A673 (cell line): ENCODE measurements at regions not wholly inside any gene's neighbourhood (a gene's known extent, or its start where the extent isn't known, plus 50 kb on each side); places are given as distances from the start of the nearest gene placed in this dataset.

Experiments
- EZH2 ChIP-seq: fragments of 200-600 bp; sonication (generic); IDR thresholded peaks from 2 replicates; pipeline ENCODE4 v1.6.1; 2017; ENCODE audit warnings: borderline replicate concordance, low read depth, mild to moderate bottlenecking, mixed read lengths, antibody characterized with exemption, low read length; ENCODE audit not compliant: poor library complexity, severe bottlenecking
- TF ChIP-seq, protein P1 (sequence below): fragments of 300-800, 200-600 bp; sonication (generic); conservative IDR thresholded peaks from 2 replicates; pipeline ENCODE4 v1.5.1; 2017; ENCODE audit warnings: low read depth, mild to moderate bottlenecking, antibody characterized with exemption, low read length, moderate library complexity, mixed read lengths

DNA sequence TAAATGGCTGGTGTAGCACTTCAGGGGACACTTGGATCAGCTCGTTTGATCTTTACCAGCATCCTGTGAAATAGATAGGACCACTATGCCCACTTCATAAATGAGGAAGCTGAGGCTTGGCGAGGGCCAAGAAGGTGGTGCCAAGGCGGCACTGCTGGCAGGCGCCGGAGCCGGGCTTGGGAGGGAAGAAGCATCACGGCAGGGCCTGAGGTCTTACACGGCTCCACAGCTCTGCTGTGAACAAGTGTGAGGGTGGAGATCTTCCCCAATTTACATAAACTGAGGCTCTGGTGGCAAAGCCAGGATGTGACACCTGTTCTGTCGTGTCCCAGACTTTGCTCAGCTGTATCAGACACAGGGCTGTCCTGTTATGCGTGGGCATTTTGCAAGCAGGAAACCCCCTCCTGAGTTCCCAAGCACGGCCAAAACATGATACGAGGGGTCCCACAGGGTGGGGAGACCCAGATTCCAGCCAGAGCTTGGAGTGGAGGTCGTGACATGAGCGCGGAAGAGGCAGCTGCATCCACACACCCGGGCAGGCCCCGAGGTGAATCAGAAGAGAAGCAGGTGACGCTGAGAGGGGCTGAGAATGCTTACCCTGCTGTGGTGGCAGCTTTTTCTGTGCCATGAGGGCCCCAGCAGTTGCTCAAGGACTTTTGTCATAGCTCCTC is 117.5 kb upstream of the BOD1 start:
- TF ChIP-seq, protein P1, sequence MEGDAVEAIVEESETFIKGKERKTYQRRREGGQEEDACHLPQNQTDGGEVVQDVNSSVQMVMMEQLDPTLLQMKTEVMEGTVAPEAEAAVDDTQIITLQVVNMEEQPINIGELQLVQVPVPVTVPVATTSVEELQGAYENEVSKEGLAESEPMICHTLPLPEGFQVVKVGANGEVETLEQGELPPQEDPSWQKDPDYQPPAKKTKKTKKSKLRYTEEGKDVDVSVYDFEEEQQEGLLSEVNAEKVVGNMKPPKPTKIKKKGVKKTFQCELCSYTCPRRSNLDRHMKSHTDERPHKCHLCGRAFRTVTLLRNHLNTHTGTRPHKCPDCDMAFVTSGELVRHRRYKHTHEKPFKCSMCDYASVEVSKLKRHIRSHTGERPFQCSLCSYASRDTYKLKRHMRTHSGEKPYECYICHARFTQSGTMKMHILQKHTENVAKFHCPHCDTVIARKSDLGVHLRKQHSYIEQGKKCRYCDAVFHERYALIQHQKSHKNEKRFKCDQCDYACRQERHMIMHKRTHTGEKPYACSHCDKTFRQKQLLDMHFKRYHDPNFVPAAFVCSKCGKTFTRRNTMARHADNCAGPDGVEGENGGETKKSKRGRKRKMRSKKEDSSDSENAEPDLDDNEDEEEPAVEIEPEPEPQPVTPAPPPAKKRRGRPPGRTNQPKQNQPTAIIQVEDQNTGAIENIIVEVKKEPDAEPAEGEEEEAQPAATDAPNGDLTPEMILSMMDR = no peak
- TF ChIP-seq EZH2 = no peak
